GM21528 (cell line): ENCODE measurements at regions not wholly inside any gene's neighbourhood (a gene's known extent, or its start where the extent isn't known, plus 50 kb on each side); places are given as distances from the start of the nearest gene placed in this dataset.

ENCODE experiments used
- ATAC-seq: cut with Tn5 transposase; IDR thresholded peaks from one replicate; pipeline ENCODE4 v1.9.1; 2021; ENCODE audit warnings: mild to moderate bottlenecking, moderate library complexity; ENCODE audit not compliant: unreplicated experiment, low FRiP score

- no peak for ATAC-seq
These were observed 73.9 kb downstream of the LSM3 start for GRCh38 chr3:14252321-14253021.

- ATAC-seq = no peak
These were observed 74.5 kb downstream of the LSM3 start for GRCh38 chr3:14253022-14253706.

GRCh38 chr3:14253707-14254382 is 75.2 kb downstream of the LSM3 start:
- no peak for ATAC-seq

GRCh38 chr3:14254812-14255702 is 76.4 kb downstream of the LSM3 start:
- ATAC-seq = no peak

GRCh38 chr3:14256046-14256445 is 77.4 kb downstream of the LSM3 start:
- no peak for ATAC-seq

- no peak for ATAC-seq
These were observed 78.1 kb downstream of the LSM3 start for GRCh38 chr3:14256561-14257342.

- ATAC-seq = no peak
These were observed 80.6 kb downstream of the LSM3 start for GRCh38 chr3:14258906-14259904.

- ATAC-seq = no peak
These were observed 81.8 kb downstream of the LSM3 start for GRCh38 chr3:14260463-14260862.

GRCh38 chr3:14261229-14261628 is 82.6 kb downstream of the LSM3 start:
- no peak for ATAC-seq

GRCh38 chr3:14262212-14262611 is 83.6 kb downstream of the LSM3 start:
- no peak for ATAC-seq

GRCh38 chr3:14262867-14263266 is 84.2 kb downstream of the LSM3 start:
- ATAC-seq = no peak

- no peak for ATAC-seq
These were observed 84.8 kb downstream of the LSM3 start for GRCh38 chr3:14263317-14264005.

GRCh38 chr3:14265246-14265962 is 86.8 kb downstream of the LSM3 start:
- no peak for ATAC-seq

GRCh38 chr3:14266361-14266760 is 87.7 kb downstream of the LSM3 start:
- no peak for ATAC-seq

- ATAC-seq = no peak
These were observed 89.4 kb downstream of the LSM3 start for GRCh38 chr3:14267976-14268375.

GRCh38 chr3:14268897-14269296 is 90.3 kb downstream of the LSM3 start:
- no peak for ATAC-seq
